Calu3 (cell line): ENCODE measurements at regions not wholly inside any gene's neighbourhood (a gene's known extent, or its start where the extent isn't known, plus 50 kb on each side); places are given as distances from the start of the nearest gene placed in this dataset.

Experiments used
- BruUV-seq: library from RNA; stranded (reverse); fragments of 400-500 nt; replicated peaks from 2 replicates; lab custom pipeline; 2021; lab: Mats Ljungman, UMichigan
- CTCF ChIA-PET: fragments of 300-600 bp; sonication (Branson Sonifier 250); formaldehyde crosslinking; loops from one replicate; lab custom pipeline; 2022; ENCODE audit warnings: antibody characterized with exemption; lab: Charles Lee
- DNase-seq: peaks from one replicate; pipeline ENCODE4 v3.0.0; 2022
- H3K27ac Mint-ChIP-seq: one replicate; pipeline ENCODE4 v1.8.0; 2022; ENCODE audit warnings: mixed read lengths; ENCODE audit not compliant: unreplicated experiment
- H3K27me3 Mint-ChIP-seq: one replicate; pipeline ENCODE4 v1.8.0; 2022; ENCODE audit warnings: mixed read lengths; ENCODE audit not compliant: unreplicated experiment
- H3K36me3 Mint-ChIP-seq: one replicate; pipeline ENCODE4 v1.8.0; 2022; ENCODE audit warnings: mild to moderate bottlenecking, moderate library complexity, mixed read lengths; ENCODE audit not compliant: insufficient read depth, unreplicated experiment
- H3K4me1 Mint-ChIP-seq: one replicate; pipeline ENCODE4 v1.8.0; 2022; ENCODE audit warnings: mild to moderate bottlenecking, low read depth, mixed read lengths; ENCODE audit not compliant: unreplicated experiment
- H3K4me3 Mint-ChIP-seq: one replicate; pipeline ENCODE4 v1.8.0; 2022; ENCODE audit warnings: mild to moderate bottlenecking, low read depth, moderate library complexity, mixed read lengths; ENCODE audit not compliant: unreplicated experiment
- H3K9me3 Mint-ChIP-seq: one replicate; pipeline ENCODE4 v1.8.0; 2022; ENCODE audit warnings: low read depth, mixed read lengths; ENCODE audit not compliant: unreplicated experiment
- intact Hi-C: fragments of 100-400 bp; cut with micrococcal nuclease; formaldehyde crosslinking; loops from one replicate; pipeline ENCODE4 v1.10.0; 2022; ENCODE audit not compliant: unreplicated experiment
- TF ChIP-seq, protein P1 (sequence below): fragments of 200-600 bp; IDR thresholded peaks from one replicate; pipeline ENCODE4 v1.8.0; 2022; ENCODE audit warnings: antibody characterized with exemption; ENCODE audit not compliant: unreplicated experiment

DNA sequence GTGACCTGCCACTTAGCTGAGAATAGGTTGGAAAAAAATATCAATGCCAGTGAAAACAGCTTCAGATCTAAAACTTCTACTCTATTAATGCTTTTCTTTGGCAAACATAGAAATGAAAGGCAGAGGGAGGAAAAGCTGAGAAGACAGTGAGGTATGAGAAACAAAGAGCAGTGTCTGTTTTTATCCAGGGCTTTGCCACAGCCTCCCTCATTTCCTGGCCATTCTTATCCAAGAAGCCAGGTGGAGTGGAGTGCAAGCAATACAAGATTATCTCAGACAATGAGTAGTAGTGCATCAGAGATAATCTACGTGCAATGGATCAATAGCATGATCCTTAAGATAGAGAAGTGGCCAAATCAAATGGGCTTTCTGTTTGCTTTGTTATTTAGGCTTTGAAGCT, 808.7 kb upstream of the PIK3C3 start:
- DNase-seq = no peak
- Mint-ChIP-seq H3K27ac (no peak overlapping the region), H3K4me3 (no peak overlapping the region), H3K4me1 (no peaks in the 10 kb centered on the region), H3K9me3 (peaks cover 17% of the 10 kb centered on the region), H3K27me3 (no peaks in the 10 kb centered on the region), H3K36me3 (no peaks in the 10 kb centered on the region)
- CTCF ChIA-PET = no interaction called here
- TF ChIP-seq, protein P1, sequence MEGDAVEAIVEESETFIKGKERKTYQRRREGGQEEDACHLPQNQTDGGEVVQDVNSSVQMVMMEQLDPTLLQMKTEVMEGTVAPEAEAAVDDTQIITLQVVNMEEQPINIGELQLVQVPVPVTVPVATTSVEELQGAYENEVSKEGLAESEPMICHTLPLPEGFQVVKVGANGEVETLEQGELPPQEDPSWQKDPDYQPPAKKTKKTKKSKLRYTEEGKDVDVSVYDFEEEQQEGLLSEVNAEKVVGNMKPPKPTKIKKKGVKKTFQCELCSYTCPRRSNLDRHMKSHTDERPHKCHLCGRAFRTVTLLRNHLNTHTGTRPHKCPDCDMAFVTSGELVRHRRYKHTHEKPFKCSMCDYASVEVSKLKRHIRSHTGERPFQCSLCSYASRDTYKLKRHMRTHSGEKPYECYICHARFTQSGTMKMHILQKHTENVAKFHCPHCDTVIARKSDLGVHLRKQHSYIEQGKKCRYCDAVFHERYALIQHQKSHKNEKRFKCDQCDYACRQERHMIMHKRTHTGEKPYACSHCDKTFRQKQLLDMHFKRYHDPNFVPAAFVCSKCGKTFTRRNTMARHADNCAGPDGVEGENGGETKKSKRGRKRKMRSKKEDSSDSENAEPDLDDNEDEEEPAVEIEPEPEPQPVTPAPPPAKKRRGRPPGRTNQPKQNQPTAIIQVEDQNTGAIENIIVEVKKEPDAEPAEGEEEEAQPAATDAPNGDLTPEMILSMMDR = no peak
- no TSS peak for BruUV-seq
- intact Hi-C loops = no loop called here

DNA sequence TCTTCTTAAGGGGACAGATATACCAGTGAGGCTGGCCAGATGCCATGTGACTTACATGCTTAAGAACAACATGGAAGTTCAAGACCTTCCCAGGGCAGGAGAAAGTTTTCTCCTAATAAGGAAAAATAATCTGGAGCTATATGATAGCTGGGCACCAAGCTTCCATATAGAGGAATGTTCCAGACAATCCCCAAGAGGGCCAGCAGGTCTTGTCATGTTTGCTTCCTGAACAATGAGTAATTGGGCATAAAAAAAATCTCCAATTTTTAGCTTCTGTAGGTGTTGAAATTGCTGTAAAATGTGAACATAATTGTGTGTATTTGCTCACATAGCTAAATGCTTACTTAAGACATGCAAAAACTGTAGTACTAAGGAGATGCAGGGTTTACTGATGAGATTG, 809.5 kb upstream of the PIK3C3 start:
- Mint-ChIP-seq H3K4me1 (no peaks in the 10 kb centered on the region), H3K27ac (no peak overlapping the region), H3K27me3 (no peaks in the 10 kb centered on the region), H3K4me3 (no peak overlapping the region), H3K9me3 (peaks cover 17% of the 10 kb centered on the region), H3K36me3 (no peaks in the 10 kb centered on the region)
- CTCF ChIA-PET = no interaction called here
- TF ChIP-seq, protein P1 = no peak
- no TSS peak for BruUV-seq
- no peak for DNase-seq
- intact Hi-C loops = no loop called here

DNA sequence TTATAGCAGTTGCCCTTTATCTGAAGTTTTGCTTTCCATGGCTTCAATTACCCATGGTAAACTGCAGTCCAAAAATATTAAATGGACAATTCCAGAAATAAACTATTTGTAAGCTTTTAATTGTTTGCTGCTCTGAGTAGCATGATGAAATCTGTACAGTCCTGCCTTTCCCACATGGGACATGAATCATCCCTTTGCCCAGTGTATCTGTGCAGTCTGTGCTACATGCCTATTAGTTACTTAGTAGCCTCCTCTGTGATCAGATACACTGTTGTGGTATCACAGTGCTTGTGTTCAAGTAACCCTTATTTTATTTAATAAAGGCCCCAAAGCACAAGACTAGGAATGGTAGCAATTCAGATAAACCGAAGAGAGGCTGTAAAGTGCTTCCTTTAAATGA, 810.6 kb upstream of the PIK3C3 start:
- Mint-ChIP-seq H3K27me3 (no peaks in the 10 kb centered on the region), H3K4me3 (no peak overlapping the region), H3K9me3 (peaks cover 17% of the 10 kb centered on the region), H3K4me1 (no peaks in the 10 kb centered on the region), H3K27ac (no peak overlapping the region), H3K36me3 (no peaks in the 10 kb centered on the region)
- TF ChIP-seq, protein P1 = no peak
- CTCF ChIA-PET = no interaction called here
- intact Hi-C loops = no loop called here
- no peak for DNase-seq
- BruUV-seq = no TSS peak

DNA sequence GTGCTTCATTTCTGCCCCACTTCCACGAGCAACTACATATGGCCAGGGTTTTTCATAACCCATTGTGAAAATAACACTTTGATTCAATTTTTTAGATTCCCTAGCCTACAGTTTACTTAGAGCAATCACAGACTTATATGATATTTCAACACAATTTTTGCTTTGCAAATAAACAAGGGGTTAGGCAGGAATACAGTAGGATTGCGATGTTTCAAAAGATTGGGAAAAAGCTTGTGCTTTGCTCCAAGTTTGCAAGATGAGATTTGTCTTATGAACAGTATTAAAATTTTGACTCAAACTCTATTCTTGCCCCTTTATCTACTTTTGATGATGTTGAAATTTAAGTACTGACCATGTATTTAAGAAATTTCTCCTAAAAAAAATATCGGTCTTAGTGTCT, 814.5 kb upstream of the PIK3C3 start:
- no TSS peak for BruUV-seq
- intact Hi-C loops = no loop called here
- DNase-seq = no peak
- Mint-ChIP-seq H3K4me1 (no peaks in the 10 kb centered on the region), H3K9me3 (peaks cover 23% of the 10 kb centered on the region), H3K4me3 (no peak overlapping the region), H3K36me3 (no peaks in the 10 kb centered on the region), H3K27ac (no peak overlapping the region), H3K27me3 (no peaks in the 10 kb centered on the region)
- TF ChIP-seq, protein P1 = no peak
- CTCF ChIA-PET = no interaction called here

DNA sequence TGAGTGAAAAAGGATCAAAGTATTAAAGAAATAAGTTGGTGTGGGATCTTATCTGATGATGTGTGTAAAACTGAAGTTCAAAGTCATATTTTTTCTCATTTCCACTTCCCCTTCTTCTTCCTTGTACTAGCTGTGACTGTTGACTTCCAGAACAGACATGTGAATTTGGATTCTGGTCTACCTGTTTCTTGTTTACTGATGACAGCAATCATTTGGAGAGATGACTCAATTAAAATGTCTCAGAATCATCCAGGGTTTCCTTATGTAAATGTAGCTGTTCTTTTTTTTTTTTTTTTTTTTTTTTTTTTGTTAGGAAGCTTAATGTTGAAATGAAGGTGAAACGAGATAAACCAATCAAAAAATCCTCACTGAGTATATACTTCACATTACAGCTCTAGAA, 819.9 kb upstream of the PIK3C3 start:
- intact Hi-C loops = no loop called here
- CTCF ChIA-PET = interaction anchor here (0.7 kb wide), 1 partner anchor 55 kb away, joined by 6 read pairs; no protein-coding TSS in a partner anchor
- no peak overlapping the region for H3K27ac Mint-ChIP-seq
- H3K4me3 Mint-ChIP-seq = no peak overlapping the region
- TF ChIP-seq, protein P1 = no peak
- no TSS peak for BruUV-seq
- no peaks in the 10 kb centered on the region for H3K4me1 Mint-ChIP-seq
- peaks cover 7% of the 10 kb centered on the region for H3K9me3 Mint-ChIP-seq
- no peak for DNase-seq
- no peaks in the 10 kb centered on the region for H3K27me3 Mint-ChIP-seq
- no peaks in the 10 kb centered on the region for H3K36me3 Mint-ChIP-seq
